Fibroblast of lung (primary cell): ENCODE measurements at regions not wholly inside any gene's neighbourhood (a gene's known extent, or its start where the extent isn't known, plus 50 kb on each side); places are given as distances from the start of the nearest gene placed in this dataset.

Source experiments
- EZH2 ChIP-seq: IDR thresholded peaks from 2 replicates; pipeline ENCODE4 v1.5.1; 2012; ENCODE audit warnings: low read length, control low read depth, mild to moderate bottlenecking; ENCODE audit errors: missing control alignments
- TF ChIP-seq, protein P1 (sequence below), 2 donors: IDR thresholded peaks in 1 of 2; conservative IDR thresholded peaks in 1 of 2; 1 replicate in 1 of 2; 2 replicates in 1 of 2; pipeline ENCODE4 v1.5.1; 2011 to 2012; ENCODE audit warnings: low read length in 2 of 2, control low read depth in 1 of 2, inconsistent platforms in 1 of 2, low read depth in 1 of 2, mild to moderate bottlenecking in 1 of 2

DNA sequence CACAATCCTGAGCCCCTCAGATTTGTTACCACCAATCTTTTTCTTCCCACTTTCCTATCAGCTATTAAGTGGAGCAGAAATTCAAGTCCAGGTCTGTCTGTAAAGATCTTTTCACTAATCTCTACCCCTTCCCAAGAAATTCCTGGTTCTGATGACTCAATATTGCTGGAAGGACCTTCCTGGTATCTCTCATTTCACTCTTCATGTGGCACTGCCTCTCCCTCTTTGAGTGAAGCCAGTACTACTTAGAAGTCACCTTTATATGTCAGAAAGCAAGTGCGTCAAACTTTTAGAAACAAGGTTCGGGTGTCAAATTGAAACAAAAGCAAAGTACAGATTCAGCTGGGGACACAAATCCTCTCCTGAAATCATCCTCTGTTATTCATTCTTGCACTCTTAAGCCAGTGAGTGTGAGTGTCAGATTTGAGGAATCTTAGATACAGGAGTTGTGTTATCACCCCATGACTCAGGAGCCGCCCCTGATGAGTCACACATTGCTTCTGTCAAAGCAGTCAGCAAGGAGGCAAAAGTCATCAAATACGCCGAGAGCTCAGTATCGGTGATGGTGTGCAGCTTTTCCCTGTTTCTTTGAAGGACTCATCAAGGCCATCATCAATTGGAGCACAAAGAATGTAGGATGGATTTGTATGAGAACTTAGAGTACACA, 313.0 kb downstream of the CETN3 start:
- TF ChIP-seq, protein P1, sequence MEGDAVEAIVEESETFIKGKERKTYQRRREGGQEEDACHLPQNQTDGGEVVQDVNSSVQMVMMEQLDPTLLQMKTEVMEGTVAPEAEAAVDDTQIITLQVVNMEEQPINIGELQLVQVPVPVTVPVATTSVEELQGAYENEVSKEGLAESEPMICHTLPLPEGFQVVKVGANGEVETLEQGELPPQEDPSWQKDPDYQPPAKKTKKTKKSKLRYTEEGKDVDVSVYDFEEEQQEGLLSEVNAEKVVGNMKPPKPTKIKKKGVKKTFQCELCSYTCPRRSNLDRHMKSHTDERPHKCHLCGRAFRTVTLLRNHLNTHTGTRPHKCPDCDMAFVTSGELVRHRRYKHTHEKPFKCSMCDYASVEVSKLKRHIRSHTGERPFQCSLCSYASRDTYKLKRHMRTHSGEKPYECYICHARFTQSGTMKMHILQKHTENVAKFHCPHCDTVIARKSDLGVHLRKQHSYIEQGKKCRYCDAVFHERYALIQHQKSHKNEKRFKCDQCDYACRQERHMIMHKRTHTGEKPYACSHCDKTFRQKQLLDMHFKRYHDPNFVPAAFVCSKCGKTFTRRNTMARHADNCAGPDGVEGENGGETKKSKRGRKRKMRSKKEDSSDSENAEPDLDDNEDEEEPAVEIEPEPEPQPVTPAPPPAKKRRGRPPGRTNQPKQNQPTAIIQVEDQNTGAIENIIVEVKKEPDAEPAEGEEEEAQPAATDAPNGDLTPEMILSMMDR (conservative IDR thresholded peaks at IDR 0.05 in 1 of 2, IDR thresholded peaks at IDR 0.05 in 1 of 2; ENCODE audit: low read depth in 1 of 2, low read length in 2 of 2), result no peak
- TF ChIP-seq EZH2, result no peak
